IPS-NIHi7 (cell line): ENCODE measurements at regions not wholly inside any gene's neighbourhood (a gene's known extent, or its start where the extent isn't known, plus 50 kb on each side); places are given as distances from the start of the nearest gene placed in this dataset.
A peak's percentile ranks its signal among the peaks of the same experiment; 100 is the strongest.
"Not testable (repeated sequence)": the region's sequence is repeated elsewhere in the genome, so short reads cannot be mapped to it uniquely, and the experiment has no call there.

Experiments
- DNase-seq: peaks from one replicate; pipeline ENCODE4 v3.0.0; 2012; ENCODE audit warnings: mixed read lengths; ENCODE audit errors: extremely low spot score

DNA sequence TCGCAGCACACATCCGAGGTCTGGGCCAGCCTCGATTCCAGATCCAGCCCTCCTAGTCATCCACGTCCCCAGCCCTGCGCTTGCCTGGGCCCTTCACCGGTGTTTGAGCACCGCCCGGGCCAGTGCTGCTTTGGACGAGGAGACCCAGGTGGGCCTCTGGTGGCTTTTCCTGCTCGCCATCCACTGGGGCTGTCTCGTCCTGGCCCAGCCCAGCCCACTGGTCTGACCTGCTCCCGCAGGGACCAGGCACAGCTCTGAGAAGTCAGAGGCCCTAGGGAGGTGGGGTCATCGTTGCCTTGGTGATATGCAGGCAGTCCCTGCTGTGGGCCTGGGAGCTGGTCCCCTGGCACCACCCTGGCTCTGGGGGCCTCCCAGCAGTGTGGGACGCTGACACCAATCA, 200.8 kb downstream of the USP22 start:
- DNase-seq, result not testable (repeated sequence)

DNA sequence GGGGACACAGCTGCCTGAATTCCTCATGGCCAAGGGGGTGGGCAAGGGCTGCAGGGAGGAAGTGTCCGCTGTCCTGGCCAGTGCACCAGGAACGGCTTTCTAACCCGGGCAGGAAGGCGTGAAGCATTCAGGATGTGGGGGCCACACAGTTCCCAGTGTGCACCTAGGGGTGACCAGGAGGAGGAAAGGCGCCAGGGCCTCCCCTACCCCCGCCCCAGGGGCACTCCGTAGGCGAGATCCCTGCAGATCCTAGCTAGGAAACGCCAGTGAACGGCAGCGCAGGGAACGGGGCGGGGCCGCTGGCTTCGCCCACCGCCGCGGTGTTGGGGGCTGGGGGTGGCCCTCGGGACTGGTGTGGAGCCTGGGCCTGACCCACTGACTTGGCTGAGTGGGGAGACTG, 199.6 kb downstream of the USP22 start:
- DNase-seq, result not testable (repeated sequence)

- peak; percentile 26 for DNase-seq
Measured at GRCh38 chr17:20843799-20844553, 198.8 kb downstream of the USP22 start.

DNA sequence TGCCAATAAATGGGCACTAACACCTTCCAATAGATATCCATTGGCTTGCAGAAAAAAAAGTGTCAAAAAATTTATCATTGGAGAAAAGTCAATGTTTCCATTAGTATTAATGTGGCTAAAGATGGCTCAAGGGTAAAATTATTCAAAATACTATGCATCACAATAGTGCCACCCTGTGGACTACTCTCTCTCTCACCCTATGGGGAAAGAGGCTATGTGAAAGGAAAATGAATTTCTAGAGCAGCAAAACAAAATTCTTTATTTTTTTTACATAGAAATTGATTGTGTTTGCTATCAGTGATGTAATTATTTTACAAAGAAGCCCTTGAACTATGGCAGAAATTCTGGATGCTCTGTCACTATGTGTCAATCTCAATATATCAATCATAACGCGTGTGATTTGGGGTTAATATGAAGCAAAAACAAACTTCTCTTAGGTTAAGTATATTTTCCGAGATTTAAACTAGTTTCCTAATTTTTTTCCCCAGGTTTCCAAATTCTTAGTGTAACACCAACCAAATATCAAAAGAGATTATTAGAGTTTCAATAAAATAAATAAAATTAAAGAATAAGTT, 193.9 kb downstream of the USP22 start:
- not testable (repeated sequence) for DNase-seq

- not testable (repeated sequence) for DNase-seq
Measured at GRCh38 chr17:20851591-20852238, 191.1 kb downstream of the USP22 start.

DNA sequence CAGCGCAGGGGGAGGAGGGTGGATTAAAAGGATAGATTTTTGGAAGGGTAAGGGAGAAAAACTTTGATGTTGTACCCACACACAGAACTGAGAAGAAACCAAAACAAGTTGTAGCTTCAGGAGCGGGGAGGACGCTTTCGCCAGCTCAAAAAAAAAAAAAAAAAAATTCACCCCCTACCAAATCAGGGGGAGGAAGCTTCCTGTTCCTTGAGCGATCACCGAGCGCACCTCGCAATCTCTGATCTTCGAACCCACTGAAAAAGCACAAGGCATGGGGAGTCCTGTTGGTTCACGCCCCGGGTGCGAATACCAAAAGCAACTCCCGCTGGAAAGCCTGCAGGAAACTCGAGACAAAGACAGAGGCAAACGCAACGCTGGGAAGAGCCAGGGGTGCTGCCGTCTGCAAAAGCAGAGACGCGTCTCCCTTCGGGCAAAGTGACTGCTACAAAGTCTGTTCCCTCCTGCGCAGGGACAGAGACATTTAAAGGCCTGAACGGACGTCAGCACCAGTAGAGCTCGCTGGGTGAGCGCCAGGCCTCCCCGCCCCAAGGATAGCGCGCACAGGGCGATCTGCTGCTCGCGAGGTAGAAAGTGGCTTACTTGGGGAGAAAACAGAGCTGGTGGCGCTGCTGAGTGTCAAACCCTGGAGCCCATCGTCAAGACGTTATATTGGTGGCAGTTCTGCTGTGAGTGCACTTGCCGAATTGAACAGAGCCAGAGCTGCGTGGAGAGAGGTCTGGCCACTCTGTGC, 190.4 kb downstream of the USP22 start:
- no peak for DNase-seq

DNA sequence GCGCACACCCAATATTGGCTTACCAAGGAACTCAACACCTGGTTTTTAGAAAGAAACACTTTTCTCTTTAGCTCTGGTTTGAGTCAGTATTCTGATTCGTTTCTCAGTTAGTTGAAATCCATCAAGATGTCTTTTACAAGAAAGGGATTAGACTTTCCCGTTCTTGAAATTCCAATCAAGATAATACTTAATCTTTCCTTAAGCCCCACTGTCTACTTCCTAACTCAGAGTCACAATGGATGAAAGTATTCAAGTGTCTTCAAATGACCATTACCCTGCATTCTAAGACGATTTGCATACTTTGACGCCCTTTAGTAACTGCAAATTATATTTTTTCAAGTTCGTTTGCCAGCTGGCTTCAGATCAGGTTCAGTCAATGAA, 189.8 kb downstream of the USP22 start:
- DNase-seq, result no peak

DNA sequence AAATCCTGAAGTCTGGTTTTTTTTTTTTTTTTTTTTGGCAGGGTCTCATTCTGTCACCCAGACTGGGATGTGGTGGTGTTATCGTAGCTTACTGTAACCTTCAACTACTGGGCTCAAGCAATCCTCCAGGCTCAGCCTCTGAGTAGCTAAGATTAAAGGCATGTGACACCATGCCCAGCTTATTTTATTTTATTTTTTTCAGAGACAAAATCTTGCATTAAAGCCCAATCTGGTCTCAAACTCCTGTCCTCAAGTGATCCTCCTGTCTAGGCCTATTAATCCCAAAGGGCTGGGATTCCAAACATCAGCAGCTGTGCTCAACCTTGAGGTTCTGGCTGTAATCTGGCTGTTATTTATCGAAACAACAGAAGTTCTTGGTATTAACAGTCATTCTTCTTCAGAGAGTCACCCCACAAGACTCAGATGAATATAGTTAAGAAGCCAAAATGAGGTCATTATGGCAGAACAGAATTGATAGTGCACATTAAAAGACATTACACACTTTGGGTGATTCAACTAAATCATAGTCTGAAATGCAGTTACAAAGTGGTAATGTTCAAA, 186.8 kb downstream of the USP22 start:
- not testable (repeated sequence) for DNase-seq

- not testable (repeated sequence) for DNase-seq
Measured at GRCh38 chr17:20866444-20867209, 176.2 kb downstream of the USP22 start.

DNA sequence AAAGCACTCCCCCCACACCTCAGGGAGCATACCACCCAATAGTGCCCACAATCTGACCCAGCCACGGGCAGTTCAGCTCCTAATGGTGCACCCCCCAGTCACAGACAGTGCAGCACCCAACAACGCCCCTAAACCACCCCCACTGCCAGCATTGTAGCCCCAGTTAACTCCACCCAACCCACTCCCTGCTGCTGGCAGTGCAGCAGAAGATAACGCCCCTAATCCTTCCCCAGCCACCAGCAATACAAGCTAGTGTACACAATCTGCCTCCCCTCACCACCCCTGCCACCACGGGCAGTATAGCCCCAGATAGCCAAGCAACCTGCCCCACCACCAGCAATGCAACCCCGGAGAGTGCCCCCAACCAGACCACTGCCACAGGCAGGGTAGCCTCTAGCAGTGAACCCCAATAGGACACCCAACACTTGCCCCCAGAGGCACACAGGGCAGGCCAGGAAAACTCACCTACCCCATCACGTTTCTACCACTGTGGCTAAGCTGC, 175.3 kb downstream of the USP22 start:
- DNase-seq, result not testable (repeated sequence)

DNA sequence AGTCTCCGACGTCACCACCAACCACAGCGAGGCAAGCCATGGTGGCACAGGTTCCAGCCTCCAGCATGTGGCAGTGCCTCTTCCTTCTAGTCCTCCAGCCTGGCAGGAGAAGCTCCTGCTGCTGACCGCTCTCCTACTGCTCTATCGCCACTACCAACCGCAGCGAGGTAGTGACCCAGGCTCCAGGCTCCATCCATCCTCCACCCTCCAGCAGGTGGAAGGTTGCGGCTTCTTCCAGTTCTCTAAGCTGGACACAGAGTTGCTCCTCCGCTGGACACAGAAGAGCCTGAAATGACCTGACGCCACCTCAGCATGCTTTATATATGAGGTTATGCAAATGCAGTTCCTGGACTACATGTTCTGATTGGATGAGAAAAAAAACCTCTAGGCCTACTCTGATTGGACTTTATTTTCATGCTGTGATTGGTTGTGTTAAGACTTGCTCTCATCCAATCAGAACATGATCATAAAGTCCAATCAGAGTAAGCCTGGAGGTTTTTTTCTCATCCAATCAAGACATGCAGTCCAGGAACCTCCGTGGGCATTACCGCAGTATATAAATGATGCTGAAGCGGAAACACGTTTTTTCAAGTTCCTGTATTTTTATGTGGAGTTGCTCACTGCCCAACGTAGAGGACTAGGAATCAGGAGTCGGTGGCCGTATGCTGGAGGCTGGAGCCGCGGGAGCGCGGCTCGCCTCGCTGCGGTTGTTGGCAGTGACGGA, 174.7 kb downstream of the USP22 start:
- not testable (repeated sequence) for DNase-seq

GRCh38 chr17:20868662-20869007, 174.2 kb downstream of the USP22 start:
- not testable (repeated sequence) for DNase-seq

GRCh38 chr17:20873173-20873572, 169.6 kb downstream of the USP22 start:
- DNase-seq, result not testable (repeated sequence)

- not testable (repeated sequence) for DNase-seq
Measured at GRCh38 chr17:20873688-20874328, 169.0 kb downstream of the USP22 start.

- not testable (repeated sequence) for DNase-seq
Measured at GRCh38 chr17:20877384-20877783, 165.4 kb downstream of the USP22 start.

GRCh38 chr17:20890338-20890737, 152.5 kb downstream of the USP22 start:
- no peak for DNase-seq

DNA sequence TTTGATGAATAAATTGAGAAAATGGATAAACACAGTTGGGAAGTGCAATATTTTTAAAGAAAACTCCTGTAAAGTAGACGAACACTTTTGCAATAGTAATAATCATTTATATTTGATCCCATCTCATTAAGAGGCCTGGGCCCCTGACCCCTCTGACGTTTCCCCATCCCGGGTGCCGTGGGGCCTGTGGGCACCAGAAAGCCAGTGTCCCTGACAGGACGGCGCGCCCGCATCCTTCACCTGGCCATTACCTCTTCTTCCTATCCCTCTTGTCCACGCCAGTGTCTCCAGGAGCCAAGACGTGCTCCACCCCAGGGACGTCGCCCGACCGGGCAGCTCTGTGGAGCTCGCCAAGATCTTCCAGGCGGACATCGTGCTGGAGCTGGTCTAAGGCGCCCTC, 147.4 kb downstream of the USP22 start:
- DNase-seq, result not testable (repeated sequence)

GRCh38 chr17:20896153-20896649, 146.6 kb downstream of the USP22 start:
- no peak for DNase-seq

DNA sequence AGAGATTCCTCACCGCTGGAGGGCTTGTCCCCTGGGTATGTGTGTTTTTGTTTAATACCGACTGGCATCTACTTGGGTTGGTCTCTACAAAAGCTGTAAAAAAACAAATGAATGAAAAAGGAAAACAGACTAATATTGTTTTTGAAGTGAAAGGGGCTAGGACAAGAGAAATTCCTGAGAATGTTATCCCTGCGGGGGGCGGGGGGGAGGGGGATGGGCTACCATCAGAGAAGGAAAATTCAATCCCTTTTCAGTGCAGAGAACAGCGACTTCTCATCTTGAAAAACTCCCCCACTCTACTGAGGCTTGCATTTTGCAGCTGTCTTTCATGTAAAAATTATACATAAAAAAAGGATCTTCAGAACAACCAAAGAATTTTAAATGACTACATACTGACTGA, 144.1 kb downstream of the USP22 start:
- not testable (repeated sequence) for DNase-seq

DNA sequence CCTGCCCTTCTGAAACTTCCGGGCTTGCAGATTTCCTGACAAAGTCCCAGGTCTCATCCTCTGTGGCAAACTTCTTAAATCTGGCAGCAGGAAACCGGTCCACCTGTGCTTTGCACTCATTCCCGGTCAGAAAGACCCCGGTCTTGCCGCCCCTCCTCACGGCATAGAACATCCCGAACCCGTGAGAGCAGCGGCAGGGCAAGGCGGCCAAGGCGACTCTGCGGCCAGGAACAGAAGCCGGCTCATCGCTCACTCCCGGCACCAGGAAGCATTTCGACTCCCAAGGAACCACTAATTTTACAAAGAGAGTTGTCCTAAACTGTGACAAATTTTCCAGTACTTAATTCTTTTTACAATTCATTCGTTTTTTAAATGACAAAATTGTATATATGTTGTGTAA, 140.3 kb downstream of the USP22 start:
- not testable (repeated sequence) for DNase-seq
